Lower leg skin (tissue), 4 donors: ENCODE measurements at regions not wholly inside any gene's neighbourhood (a gene's known extent, or its start where the extent isn't known, plus 50 kb on each side); places are given as distances from the start of the nearest gene placed in this dataset.

Experiments used
- DNase-seq, 2 donors: peaks; one replicate each; pipeline ENCODE4 v3.0.0-alpha.2; 2019; ENCODE audit warnings: low spot score in 2 of 2
- H3K4me3 ChIP-seq: fragments of 200-600 bp; sonication (generic); 2 replicates; pipeline ENCODE4 v1.5.1; 2017; ENCODE audit warnings: mild to moderate bottlenecking, low read depth; ENCODE audit not compliant: poor library complexity, severe bottlenecking
- CTCF ChIP-seq, 3 donors: fragments of 450-650 bp; IDR thresholded peaks; one replicate each; pipeline ENCODE4 v1.5.1; 2016; ENCODE audit warnings: antibody characterized with exemption in 3 of 3, mild to moderate bottlenecking in 3 of 3, moderate library complexity in 2 of 3
- POLR2A ChIP-seq, 2 donors: fragments of 450-650 bp; IDR thresholded peaks; one replicate each; pipeline ENCODE4 v1.6.1; 2016 to 2017; ENCODE audit warnings: antibody characterized with exemption in 2 of 2, mild to moderate bottlenecking in 1 of 2, moderate library complexity in 1 of 2
- WGBS, 2 donors: methylation state at CpG; one replicate each; pipeline ENCODE4 v1.1.5; 2018; 5-methylcytosine and 5-hydroxymethylcytosine counted together
- intact Hi-C: fragments of 100-400 bp; cut with DNase I; formaldehyde crosslinking; loops from one replicate; pipeline ENCODE4 v1.15.0; 2023; ENCODE audit warnings: low total_unique reads

GRCh38 chr2:189274361-189274760 lies 94.8 kb upstream of the COL5A2 start:
- DNase-seq, result no peak
- intact Hi-C loops, result no loop called here
- no peak overlapping the region for H3K4me3 ChIP-seq
- TF ChIP-seq CTCF (IDR thresholded peaks at IDR 0.05) (no peak), POLR2A (IDR thresholded peaks at IDR 0.05) (no peak)

- intact Hi-C loops, result no loop called here
- TF ChIP-seq POLR2A (IDR thresholded peaks at IDR 0.05) (no peak), CTCF (IDR thresholded peaks at IDR 0.05) (no peak)
- no peak overlapping the region for H3K4me3 ChIP-seq
- WGBS, 2 donors, result 40 to 51% methylated on average over 2 of the region's 2 CpGs
- no peak for DNase-seq
These were observed 96.7 kb upstream of the COL5A2 start for GRCh38 chr2:189276277-189276676.

GRCh38 chr2:189281201-189281600 lies 101.6 kb upstream of the COL5A2 start:
- no peak overlapping the region for H3K4me3 ChIP-seq
- intact Hi-C loops, result loop anchor here (10.0 kb wide), 1 partner anchor 186 kb away; no protein-coding TSS in a partner anchor
- no peak for DNase-seq
- no peak for TF ChIP-seq POLR2A (IDR thresholded peaks at IDR 0.05)
- TF ChIP-seq CTCF (IDR thresholded peaks at IDR 0.05), result no peak

- 51 to 68% methylated on average over 2 of the region's 2 CpGs for WGBS, 2 donors
- intact Hi-C loops, result loop anchor here (10.0 kb wide), 1 partner anchor 191 kb away; no protein-coding TSS in a partner anchor
These were observed 105.8 kb upstream of the COL5A2 start for GRCh38 chr2:189285349-189285748.

GRCh38 chr2:189285962-189286645 lies 106.5 kb upstream of the COL5A2 start:
- 46 to 48% methylated on average over 3 of the region's 3 CpGs for WGBS, 2 donors
- intact Hi-C loops, result loop anchor here (10.0 kb wide), 1 partner anchor 191 kb away; no protein-coding TSS in a partner anchor
- no peak for TF ChIP-seq CTCF (IDR thresholded peaks at IDR 0.05)
- no peak for DNase-seq
- no peak overlapping the region for H3K4me3 ChIP-seq

More at GRCh38 chr2:189285349-189285748, 105.8 kb upstream of the COL5A2 start:
- TF ChIP-seq CTCF (IDR thresholded peaks at IDR 0.05) (no peak), POLR2A (IDR thresholded peaks at IDR 0.05) (no peak)
- no peak for DNase-seq
- H3K4me3 ChIP-seq, result no peak overlapping the region

GRCh38 chr2:189287363-189287762 lies 107.8 kb upstream of the COL5A2 start:
- H3K4me3 ChIP-seq, result no peak overlapping the region
- TF ChIP-seq POLR2A (IDR thresholded peaks at IDR 0.05), result no peak
- no peak for TF ChIP-seq CTCF (IDR thresholded peaks at IDR 0.05)
- DNase-seq, result no peak
- intact Hi-C loops, result loop anchor here (10.0 kb wide), 1 partner anchor 193 kb away; no protein-coding TSS in a partner anchor
- 71% methylated on average over 1 of the region's 1 CpG for WGBS, 2 donors
